Mucosa of descending colon (tissue), 3 donors: ENCODE measurements at regions not wholly inside any gene's neighbourhood (a gene's known extent, or its start where the extent isn't known, plus 50 kb on each side); places are given as distances from the start of the nearest gene placed in this dataset.

Source experiments
- ATAC-seq: fragments of 200-7000 bp; cut with Tn5 transposase; one replicate; pipeline ENCODE4 v1.9.1; 2020; ENCODE audit warnings: mild to moderate bottlenecking, moderate library complexity
- DNase-seq, 3 donors: peaks; one replicate each; pipeline ENCODE4 v3.0.0-alpha.2; 2020
- H3K36me3 ChIP-seq: fragments of 200-600 bp; one replicate; pipeline ENCODE4 v1.8.0; 2021; ENCODE audit warnings: low read depth, mild to moderate bottlenecking
- H3K4me1 ChIP-seq: fragments of 200-600 bp; one replicate; pipeline ENCODE4 v1.8.0; 2021; ENCODE audit warnings: low read depth, mild to moderate bottlenecking
- H3K4me3 ChIP-seq: fragments of 200-600 bp; one replicate; pipeline ENCODE4 v1.8.0; 2021; ENCODE audit warnings: mild to moderate bottlenecking
- H3K9me3 ChIP-seq: fragments of 200-600 bp; one replicate; pipeline ENCODE4 v1.8.0; 2021; ENCODE audit warnings: mild to moderate bottlenecking
- CTCF ChIP-seq: fragments of 200-600 bp; IDR thresholded peaks from one replicate; pipeline ENCODE4 v1.8.0; 2022; ENCODE audit warnings: antibody characterized with exemption, mild to moderate bottlenecking
- intact Hi-C, 2 donors: fragments of 100-400 bp; cut with DNase I in 1 of 2; cut with micrococcal nuclease in 1 of 2; formaldehyde crosslinking; loops; one replicate each; pipeline versions ENCODE4 v1.11.0 to v1.11.1; 2022; cut with DNase I, micrococcal nuclease
- donor health status: DM: no; HTN: no; CAD: no; lungs with moderate emphysema.
- donor health status: DM: no; HTN: no; CAD: no.
- donor health status: DM: no; HTN: yes; CAD: no.

GRCh38 chr3:102207151-102207571, 227.7 kb upstream of the ZPLD1 start:
- no peaks in the 10 kb centered on the region for H3K4me1 ChIP-seq
- intact Hi-C loops: no loop called here
- no peak for DNase-seq
- H3K9me3 ChIP-seq: no peaks in the 10 kb centered on the region
- H3K4me3 ChIP-seq: no peak overlapping the region
- no peak for ATAC-seq
- H3K36me3 ChIP-seq: no peaks in the 10 kb centered on the region
- TF ChIP-seq CTCF: no peak

- Histone ChIP-seq H3K36me3 (no peaks in the 10 kb centered on the region), H3K4me1 (no peaks in the 10 kb centered on the region), H3K4me3 (no peak overlapping the region), H3K9me3 (no peaks in the 10 kb centered on the region)
- intact Hi-C loops: no loop called here
- no peak for ATAC-seq
- no peak for DNase-seq
- TF ChIP-seq CTCF: no peak
These were observed 219.6 kb upstream of the ZPLD1 start for GRCh38 chr3:102215166-102215565.

GRCh38 chr3:102223132-102223531, 211.7 kb upstream of the ZPLD1 start:
- DNase-seq (no peak), ATAC-seq (peak; percentile 36)
- intact Hi-C loops: no loop called here
- no peak for TF ChIP-seq CTCF
- H3K36me3 ChIP-seq: no peaks in the 10 kb centered on the region
- H3K4me1 ChIP-seq: no peaks in the 10 kb centered on the region
- no peak overlapping the region for H3K4me3 ChIP-seq
- no peaks in the 10 kb centered on the region for H3K9me3 ChIP-seq

- intact Hi-C loops: loop anchor here in 1 of 2 donors (2.0 kb wide), 1 partner anchor 411 kb away; no protein-coding TSS in a partner anchor
- no peaks in the 10 kb centered on the region for H3K36me3 ChIP-seq
- H3K4me3 ChIP-seq: no peak overlapping the region
- ATAC-seq (peak; percentile 77), DNase-seq (peak in 1 of 3 donors; percentile 60)
- TF ChIP-seq CTCF: no peak
- H3K9me3 ChIP-seq: no peaks in the 10 kb centered on the region
- H3K4me1 ChIP-seq: no peaks in the 10 kb centered on the region
These were observed 210.6 kb upstream of the ZPLD1 start for GRCh38 chr3:102224171-102224570.

- no peak for DNase-seq
- no peak for ATAC-seq
- Histone ChIP-seq H3K36me3 (no peaks in the 10 kb centered on the region), H3K4me1 (no peaks in the 10 kb centered on the region), H3K9me3 (no peaks in the 10 kb centered on the region), H3K4me3 (no peak overlapping the region)
- intact Hi-C loops: loop anchor here (2.0 to 5.0 kb wide), 3 partner anchors 312 to 413 kb away; no protein-coding TSS in a partner anchor
- TF ChIP-seq CTCF: no peak
These were observed 209.8 kb upstream of the ZPLD1 start for GRCh38 chr3:102225005-102225404.
